ENCODE measurements at regions not wholly inside any gene's neighbourhood (a gene's known extent, or its start where the extent isn't known, plus 50 kb on each side); places are given as distances from the start of the nearest gene placed in this dataset.

- Histone ChIP-seq H2BK120ac (replicated peaks; ENCODE audit: low read depth, low read length) (no peak overlapping the region), H2AFZ (ENCODE audit: low read length) (no peak overlapping the region), H4K5ac (ENCODE audit: insufficient read length, low read depth, low read length) (no peak overlapping the region), H3K36me3 (ENCODE audit: control insufficient read depth in 2 of 4, insufficient read depth in 4 of 4, low read length in 3 of 4) (no peaks in the 10 kb centered on the region), H3K27ac (ENCODE audit: low read depth, low read length) (no peak overlapping the region), H3K18ac (ENCODE audit: extremely low read depth, low read length) (no peak overlapping the region), H3K23ac (ENCODE audit: insufficient read length) (no peak overlapping the region), H3K9me3 (ENCODE audit: insufficient read depth in 2 of 2, low read depth in 1 of 2, low read length in 1 of 2) (no peaks in the 10 kb centered on the region), H4K8ac (ENCODE audit: extremely low read depth, insufficient read depth, low read length) (no peak overlapping the region), H3K56ac (replicated peaks; ENCODE audit: insufficient read length, low read depth, low read length) (no peak overlapping the region), H4K91ac (replicated peaks; ENCODE audit: insufficient read length, low read length) (no peak overlapping the region), H3K27me3 (replicated peaks in 1 of 4; ENCODE audit: control insufficient read depth in 3 of 4, extremely low read depth in 1 of 4, insufficient read depth in 3 of 4, low read length in 3 of 4) (no peaks in the 10 kb centered on the region), H3K79me2 (ENCODE audit: control insufficient read depth in 1 of 2, insufficient read depth in 2 of 2, low read length in 2 of 2) (no peaks in the 10 kb centered on the region), H2AK5ac (ENCODE audit: low read depth, low read length) (no peak overlapping the region), H3K9ac (replicated peaks in 1 of 4; ENCODE audit: extremely low read depth in 1 of 4, low read depth in 3 of 4, low read length in 3 of 4) (no peak overlapping the region), H2BK15ac (ENCODE audit: low read length) (no peak overlapping the region), H2BK20ac (ENCODE audit: low read length) (no peak overlapping the region), H4K20me1 (replicated peaks in 1 of 2; ENCODE audit: control insufficient read depth in 1 of 2, insufficient read depth in 2 of 2, low read length in 2 of 2) (no peaks in the 10 kb centered on the region), H3K4me1 (replicated peaks in 1 of 4; ENCODE audit: control insufficient read depth in 3 of 4, insufficient read depth in 4 of 4, low read length in 3 of 4) (no peaks in the 10 kb centered on the region), H2BK5ac (ENCODE audit: low read depth, low read length) (no peak overlapping the region), H3K79me1 (ENCODE audit: low read depth, low read length) (no peaks in the 10 kb centered on the region), H3K4me3 (ENCODE audit: extremely low read depth in 1 of 4, insufficient read depth in 2 of 4, low read depth in 3 of 4, low read length in 4 of 4) (no peak overlapping the region), H2BK12ac (ENCODE audit: low read depth, low read length) (no peak overlapping the region), H3K23me2 (ENCODE audit: low read depth, low read length) (no peaks in the 10 kb centered on the region), H3K14ac (ENCODE audit: insufficient read length) (no peak overlapping the region), H3K4me2 (ENCODE audit: insufficient read depth in 1 of 2, low read depth in 2 of 2, low read length in 2 of 2) (no peak overlapping the region), H3K4ac (replicated peaks; ENCODE audit: insufficient read length, low read depth, low read length) (no peak overlapping the region)
- ChIA-PET POLR2A (ENCODE audit: partially characterized antibody) (no interaction called here), CTCF (ENCODE audit: partially characterized antibody) (no interaction called here)
- FAIRE-seq (no peak), DNase-seq (ENCODE audit: low read depth in 1 of 2, low spot score in 2 of 2) (no peak)
- 84% methylated on average over 1 of the region's 1 CpG; no CpG with 5 or more reads in 1 of the 2 experiments for WGBS, 2 experiments (ENCODE audit: extremely low coverage in 1 of 2, insufficient coverage in 1 of 2, insufficient read length in 1 of 2, insufficient replicate concordance in 2 of 2, low coverage in 1 of 2, low lambda C conversion rate in 2 of 2, missing lambda C conversion rate in 1 of 2)
- no peak for TF ChIP-seq KDM5A (IDR thresholded peaks at IDR 0.05; ENCODE audit: low read length)
Measured at GRCh38 chr17:14755002-14755401, 454.1 kb downstream of the HS3ST3B1 start.

Data from H1 (cell line).